H1 (cell line): ENCODE measurements at regions not wholly inside any gene's neighbourhood (a gene's known extent, or its start where the extent isn't known, plus 50 kb on each side); places are given as distances from the start of the nearest gene placed in this dataset.
A peak's percentile ranks its signal among the peaks of the same experiment; 100 is the strongest.

Source experiments
- CTCF ChIA-PET: fragments of 300-600 bp; sonication (Branson Sonifier 250); formaldehyde crosslinking; loops from one replicate; lab custom pipeline; 2021; ENCODE audit not compliant: partially characterized antibody; lab: Charles Lee
- POLR2A ChIA-PET: fragments of 300-600 bp; sonication (Branson Sonifier 250); formaldehyde crosslinking; loops from one replicate; lab custom pipeline; 2021; ENCODE audit warnings: inconsistent platforms; ENCODE audit not compliant: partially characterized antibody; lab: Charles Lee
- DNase-seq, 2 experiments: peaks; one replicate each; pipeline versions ENCODE4 v3.0.0 to v3.0.0-alpha.2; 2010 to 2022; ENCODE audit warnings: low spot score in 2 of 2, low read depth in 1 of 2, mixed read lengths in 1 of 2
- FAIRE-seq: peaks from 2 replicates; lab custom pipeline; 2011; peaks lifted over from hg19 to GRCh38; lab: Jason Lieb, UNC
- H2AFZ ChIP-seq: 2 replicates; pipeline ENCODE4 v1.8.1; 2012; ENCODE audit warnings: low read length, inconsistent platforms
- H2AK5ac ChIP-seq: 2 replicates; pipeline ENCODE4 v1.6.1; 2013; ENCODE audit warnings: low read depth, low read length
- H2BK120ac ChIP-seq: replicated peaks from 2 replicates; pipeline ENCODE3; 2013; ENCODE audit warnings: low read depth, low read length, inconsistent platforms
- H2BK12ac ChIP-seq: 2 replicates; pipeline ENCODE4 v1.6.1; 2013; ENCODE audit warnings: low read depth, low read length
- H2BK15ac ChIP-seq: 2 replicates; pipeline ENCODE4 v1.6.1; 2013; ENCODE audit warnings: low read length
- H2BK20ac ChIP-seq: 2 replicates; pipeline ENCODE4 v1.6.1; 2013; ENCODE audit warnings: low read length
- H2BK5ac ChIP-seq: 2 replicates; pipeline ENCODE4 v1.6.1; 2013; ENCODE audit warnings: low read depth, low read length
- H3K14ac ChIP-seq: 2 replicates; pipeline ENCODE4 v1.6.1; 2013; ENCODE audit warnings: inconsistent platforms; ENCODE audit not compliant: insufficient read length
- H3K18ac ChIP-seq: 2 replicates; pipeline ENCODE4 v1.6.1; 2013; ENCODE audit warnings: low read length; ENCODE audit errors: extremely low read depth
- H3K23ac ChIP-seq: 2 replicates; pipeline ENCODE4 v1.6.1; 2013; ENCODE audit warnings: inconsistent platforms; ENCODE audit not compliant: insufficient read length
- H3K23me2 ChIP-seq: 2 replicates; pipeline ENCODE4 v1.6.1; 2013; ENCODE audit warnings: low read depth, low read length
- H3K27ac ChIP-seq: 2 replicates; pipeline ENCODE4 v1.6.1; 2011; ENCODE audit warnings: low read depth, low read length, inconsistent platforms
- H3K27me3 ChIP-seq, 4 experiments: replicated peaks in 1 of 4; 1 replicate in 1 of 4; 2 replicates in 3 of 4; pipeline versions ENCODE4 v1.6.1 to v1.8.1; 2011 to 2013; ENCODE audit warnings: low read length in 3 of 4, mild to moderate bottlenecking in 3 of 4, inconsistent platforms in 2 of 4, mixed read lengths in 2 of 4, moderate library complexity in 1 of 4; ENCODE audit not compliant: control insufficient read depth in 3 of 4, insufficient read depth in 3 of 4; ENCODE audit errors: extremely low read depth in 1 of 4
- H3K36me3 ChIP-seq, 4 experiments: 2 replicates each; pipeline versions ENCODE4 v1.6.1 to v1.8.1; 2011 to 2013; ENCODE audit warnings: mild to moderate bottlenecking in 4 of 4, low read length in 3 of 4, moderate library complexity in 2 of 4, control low read depth in 1 of 4, inconsistent platforms in 1 of 4; ENCODE audit not compliant: insufficient read depth in 4 of 4, control insufficient read depth in 2 of 4
- H3K4ac ChIP-seq: replicated peaks from 2 replicates; pipeline ENCODE3; 2013; ENCODE audit warnings: low read length, low read depth, mixed read lengths, inconsistent platforms; ENCODE audit not compliant: insufficient read length
- H3K4me1 ChIP-seq, 4 experiments: replicated peaks in 1 of 4; 1 replicate in 1 of 4; 2 replicates in 3 of 4; pipeline versions ENCODE4 v1.6.1 to v1.8.1; 2011 to 2013; ENCODE audit warnings: low read length in 3 of 4, inconsistent platforms in 2 of 4, mixed read lengths in 1 of 4; ENCODE audit not compliant: insufficient read depth in 4 of 4, control insufficient read depth in 3 of 4
- H3K4me2 ChIP-seq, 2 experiments: 2 replicates each; pipeline versions ENCODE4 v1.6.1 to v1.8.1; 2011 to 2013; ENCODE audit warnings: low read depth in 2 of 2, low read length in 2 of 2, control low read depth in 1 of 2, inconsistent platforms in 1 of 2, mild to moderate bottlenecking in 1 of 2; ENCODE audit not compliant: insufficient read depth in 1 of 2
- H3K4me3 ChIP-seq, 4 experiments: fragments of 200-600, 300-600 bp in 1 of 4; sonication (generic), shearing (Covaris generic), sonication (Bioruptor Twin) in 1 of 4; 2 replicates each; pipeline versions ENCODE4 v1.5.1 to v1.8.1; 2011 to 2016; ENCODE audit warnings: low read length in 4 of 4, low read depth in 3 of 4, control low read depth in 2 of 4, inconsistent platforms in 2 of 4, mild to moderate bottlenecking in 2 of 4, mixed read lengths in 1 of 4, moderate library complexity in 1 of 4; ENCODE audit not compliant: insufficient read depth in 2 of 4; ENCODE audit errors: extremely low read depth in 1 of 4
- H3K56ac ChIP-seq: replicated peaks from 2 replicates; pipeline ENCODE3; 2013; ENCODE audit warnings: low read depth, mild to moderate bottlenecking, mixed read lengths, low read length, inconsistent platforms; ENCODE audit not compliant: insufficient read length
- H3K79me1 ChIP-seq: 2 replicates; pipeline ENCODE4 v1.6.1; 2013; ENCODE audit warnings: low read depth, low read length, control low read depth
- H3K79me2 ChIP-seq, 2 experiments: 2 replicates each; pipeline versions ENCODE4 v1.6.1 to v1.8.1; 2012 to 2013; ENCODE audit warnings: low read length in 2 of 2, mild to moderate bottlenecking in 2 of 2, inconsistent platforms in 1 of 2; ENCODE audit not compliant: insufficient read depth in 2 of 2, control insufficient read depth in 1 of 2
- H3K9ac ChIP-seq, 4 experiments: replicated peaks in 1 of 4; 1 replicate in 1 of 4; 2 replicates in 3 of 4; pipeline versions ENCODE4 v1.6.1 to v1.8.1; 2011 to 2013; ENCODE audit warnings: low read depth in 3 of 4, low read length in 3 of 4, control low read depth in 2 of 4, mild to moderate bottlenecking in 2 of 4, moderate library complexity in 2 of 4, inconsistent platforms in 1 of 4; ENCODE audit errors: extremely low read depth in 1 of 4
- H3K9me3 ChIP-seq, 2 experiments: 2 replicates each; pipeline versions ENCODE4 v1.6.1 to v1.8.1; 2012 to 2013; ENCODE audit warnings: mild to moderate bottlenecking in 2 of 2, moderate library complexity in 2 of 2, control low read depth in 1 of 2, inconsistent platforms in 1 of 2, low read depth in 1 of 2, low read length in 1 of 2, mixed read lengths in 1 of 2; ENCODE audit not compliant: insufficient read depth in 2 of 2
- H4K20me1 ChIP-seq, 2 experiments: replicated peaks in 1 of 2; 2 replicates each; pipeline versions ENCODE3 to v1.8.1; 2011 to 2013; ENCODE audit warnings: inconsistent platforms in 2 of 2, low read length in 2 of 2, mild to moderate bottlenecking in 1 of 2; ENCODE audit not compliant: insufficient read depth in 2 of 2, control insufficient read depth in 1 of 2
- H4K5ac ChIP-seq: 2 replicates; pipeline ENCODE4 v1.6.1; 2013; ENCODE audit warnings: low read length, low read depth, mixed read lengths, inconsistent platforms; ENCODE audit not compliant: insufficient read length
- H4K8ac ChIP-seq: 2 replicates; pipeline ENCODE4 v1.8.0; 2013; ENCODE audit warnings: mild to moderate bottlenecking, moderate library complexity, low read length, inconsistent platforms; ENCODE audit not compliant: insufficient read depth; ENCODE audit errors: extremely low read depth
- H4K91ac ChIP-seq: replicated peaks from 2 replicates; pipeline ENCODE3; 2013; ENCODE audit warnings: low read length, mixed read lengths, inconsistent platforms; ENCODE audit not compliant: insufficient read length
- CEBPB ChIP-seq: IDR thresholded peaks from 2 replicates; pipeline ENCODE4 v1.6.1; 2012; ENCODE audit warnings: low read depth, low read length
- EGR1 ChIP-seq: IDR thresholded peaks from 2 replicates; pipeline ENCODE4 v1.6.1; 2011; ENCODE audit warnings: low read depth, low read length, borderline replicate concordance
- HDAC6 ChIP-seq: IDR thresholded peaks from one replicate; pipeline ENCODE4 v1.7.1; 2012; ENCODE audit warnings: low read depth, mild to moderate bottlenecking, inconsistent platforms, low read length, moderate library complexity
- RAD21 ChIP-seq, 2 experiments: IDR thresholded peaks in 1 of 2; conservative IDR thresholded peaks in 1 of 2; 2 replicates each; pipeline ENCODE4 v1.6.1; 2011; ENCODE audit warnings: low read depth in 2 of 2, low read length in 2 of 2, improper control_type of control experiment in 1 of 2, inconsistent platforms in 1 of 2, mild to moderate bottlenecking in 1 of 2, moderate library complexity in 1 of 2
- RXRA ChIP-seq: IDR thresholded peaks from 2 replicates; pipeline ENCODE4 v1.6.1; 2011; ENCODE audit warnings: low read depth, mild to moderate bottlenecking, low read length, moderate library complexity; ENCODE audit not compliant: insufficient read depth
- TAF1 ChIP-seq: IDR thresholded peaks from 2 replicates; pipeline ENCODE4 v1.6.1; 2011; ENCODE audit warnings: mild to moderate bottlenecking, low read depth, low read length
- WGBS, 2 experiments: shearing (Covaris generic) in 1 of 2; methylation state at CpG; one replicate each; pipeline versions ENCODE4 v1.1.6 to v1.1.7; 2013 to 2015; ENCODE audit warnings: low lambda C conversion rate in 2 of 2, mixed read lengths in 2 of 2, inconsistent platforms in 1 of 2, low coverage in 1 of 2, missing lambda C conversion rate in 1 of 2; ENCODE audit not compliant: insufficient replicate concordance in 2 of 2, insufficient coverage in 1 of 2, insufficient read length in 1 of 2; ENCODE audit errors: extremely low coverage in 1 of 2, missing lambda C conversion rate in 1 of 2; 5-methylcytosine and 5-hydroxymethylcytosine counted together
- TF ChIP-seq, protein P1 (sequence below), 3 experiments: IDR thresholded peaks; 1 replicate in 2 of 3; 2 replicates in 1 of 3; pipeline versions ENCODE4 v1.5.1 to v1.6.1; 2011; ENCODE audit warnings: low read length in 3 of 3, mild to moderate bottlenecking in 3 of 3, inconsistent platforms in 2 of 3, low read depth in 1 of 3, moderate library complexity in 1 of 3; ENCODE audit not compliant: insufficient read depth in 1 of 3; ENCODE audit errors: control extremely low read depth in 1 of 3

DNA sequence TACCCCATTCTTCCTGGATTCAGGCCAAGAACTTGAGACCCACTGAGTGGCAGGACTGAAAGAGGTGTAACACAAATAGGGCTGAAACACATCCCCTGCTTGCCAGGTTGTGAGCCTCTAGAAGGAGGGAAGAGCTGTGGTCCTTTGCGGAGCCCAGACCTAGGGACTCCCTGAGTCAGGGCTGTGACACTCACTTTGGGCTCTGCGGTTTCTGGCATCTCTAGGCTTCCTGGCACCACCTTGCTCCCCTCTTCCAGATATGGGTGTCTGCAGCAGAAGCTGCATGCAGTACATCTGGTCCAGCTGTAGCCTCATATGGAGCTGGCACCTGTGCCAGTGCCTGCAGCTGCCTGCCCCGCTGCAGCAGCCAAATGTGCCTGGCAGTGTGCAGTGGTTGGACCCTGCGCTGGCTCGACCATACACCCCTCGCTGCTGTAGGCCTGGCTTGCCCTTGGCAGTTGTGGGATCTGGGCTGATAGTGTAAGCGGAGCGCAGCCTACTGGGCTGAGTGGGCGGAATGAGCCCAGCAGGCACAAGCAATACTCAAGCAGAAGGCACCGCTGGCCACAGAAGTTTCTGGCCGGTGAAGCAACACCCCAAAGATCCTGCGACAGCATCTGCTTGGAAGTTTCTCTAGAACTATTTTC, 290.4 kb downstream of the SLITRK6 start:
- Histone ChIP-seq H4K5ac (no peak overlapping the region), H3K27ac (no peak overlapping the region), H3K14ac (no peak overlapping the region), H3K79me2 (no peaks in the 10 kb centered on the region), H3K4me1 (no peaks in the 10 kb centered on the region), H2BK120ac (no peak overlapping the region), H3K23me2 (no peaks in the 10 kb centered on the region), H2BK5ac (no peak overlapping the region), H4K8ac (peak overlapping the region; percentile 89), H4K20me1 (no peaks in the 10 kb centered on the region), H3K4me3 (no peak overlapping the region), H2BK20ac (no peak overlapping the region), H2AFZ (no peak overlapping the region), H3K18ac (no peak overlapping the region), H3K4me2 (no peak overlapping the region), H3K36me3 (no peaks in the 10 kb centered on the region), H3K9ac (no peak overlapping the region), H2AK5ac (no peak overlapping the region), H3K79me1 (no peaks in the 10 kb centered on the region), H3K27me3 (no peaks in the 10 kb centered on the region), H2BK12ac (no peak overlapping the region), H2BK15ac (no peak overlapping the region), H3K23ac (no peak overlapping the region), H3K9me3 (no peaks in the 10 kb centered on the region), H3K56ac (no peak overlapping the region), H3K4ac (no peak overlapping the region), H4K91ac (no peak overlapping the region)
- DNase-seq (peak in 1 of 2 experiments; percentile 47), FAIRE-seq (no peak)
- POLR2A ChIA-PET: no interaction called here
- CTCF ChIA-PET: interaction anchor here (0.7 to 0.9 kb wide), 4 partner anchors 523 to 664 kb away, joined by 3 to 4 read pairs (median 3); no protein-coding TSS in a partner anchor
- TF ChIP-seq EGR1: peak; percentile 60; the same call in 1 of the 2 replicates
- no peak for TF ChIP-seq TAF1
- 0 out of 2 replicates have a peak, but pooled peaks have one; percentile 1 for TF ChIP-seq CEBPB
- TF ChIP-seq, protein P1, sequence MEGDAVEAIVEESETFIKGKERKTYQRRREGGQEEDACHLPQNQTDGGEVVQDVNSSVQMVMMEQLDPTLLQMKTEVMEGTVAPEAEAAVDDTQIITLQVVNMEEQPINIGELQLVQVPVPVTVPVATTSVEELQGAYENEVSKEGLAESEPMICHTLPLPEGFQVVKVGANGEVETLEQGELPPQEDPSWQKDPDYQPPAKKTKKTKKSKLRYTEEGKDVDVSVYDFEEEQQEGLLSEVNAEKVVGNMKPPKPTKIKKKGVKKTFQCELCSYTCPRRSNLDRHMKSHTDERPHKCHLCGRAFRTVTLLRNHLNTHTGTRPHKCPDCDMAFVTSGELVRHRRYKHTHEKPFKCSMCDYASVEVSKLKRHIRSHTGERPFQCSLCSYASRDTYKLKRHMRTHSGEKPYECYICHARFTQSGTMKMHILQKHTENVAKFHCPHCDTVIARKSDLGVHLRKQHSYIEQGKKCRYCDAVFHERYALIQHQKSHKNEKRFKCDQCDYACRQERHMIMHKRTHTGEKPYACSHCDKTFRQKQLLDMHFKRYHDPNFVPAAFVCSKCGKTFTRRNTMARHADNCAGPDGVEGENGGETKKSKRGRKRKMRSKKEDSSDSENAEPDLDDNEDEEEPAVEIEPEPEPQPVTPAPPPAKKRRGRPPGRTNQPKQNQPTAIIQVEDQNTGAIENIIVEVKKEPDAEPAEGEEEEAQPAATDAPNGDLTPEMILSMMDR (IDR thresholded peaks at IDR 0.05; ENCODE audit: control extremely low read depth in 1 of 3, insufficient read depth in 1 of 3, low read depth in 1 of 3, low read length in 3 of 3): peak; percentile 38 to 54 (median 54)
- TF ChIP-seq RXRA: no peak
- TF ChIP-seq HDAC6: no peak
- TF ChIP-seq RAD21 (IDR thresholded peaks at IDR 0.05 in 1 of 2, conservative IDR thresholded peaks at IDR 0.05 in 1 of 2; ENCODE audit: low read depth in 2 of 2, low read length in 2 of 2): peak; percentile 66 to 74
- 94% methylated on average over 10 of the region's 12 CpGs; no CpG with 5 or more reads in 1 of the 2 experiments for WGBS, 2 experiments
